Esophagus muscularis mucosa (tissue), 4 donors: ENCODE measurements at regions not wholly inside any gene's neighbourhood (a gene's known extent, or its start where the extent isn't known, plus 50 kb on each side); places are given as distances from the start of the nearest gene placed in this dataset.
A peak's percentile ranks its signal among the peaks of the same experiment; 100 is the strongest.

ENCODE experiments used
- DNase-seq: peaks from one replicate; pipeline ENCODE4 v3.0.0-alpha.2; 2017; ENCODE audit errors: extremely low spot score
- H3K27ac ChIP-seq, 4 donors: fragments of 200-600 bp; sonication (generic); replicated peaks in 1 of 4; 1 replicate in 3 of 4; 2 replicates in 1 of 4; pipeline ENCODE4 v1.5.1; 2016 to 2019; ENCODE audit warnings: mild to moderate bottlenecking in 1 of 4
- H3K27me3 ChIP-seq, 4 donors: fragments of 200-600 bp; sonication (generic); one replicate each; pipeline versions ENCODE4 v1.5.1 to v1.6.0; 2016 to 2019
- H3K36me3 ChIP-seq, 4 donors: fragments of 200-600 bp; sonication (generic); one replicate each; pipeline ENCODE4 v1.5.1; 2016 to 2019
- H3K4me1 ChIP-seq, 4 donors: fragments of 200-600 bp; sonication (generic); one replicate each; pipeline ENCODE4 v1.5.1; 2016 to 2019
- H3K4me3 ChIP-seq, 4 donors: fragments of 200-600 bp; sonication (generic); 1 replicate in 2 of 4; 2 replicates in 2 of 4; pipeline ENCODE4 v1.5.1; 2016 to 2019; ENCODE audit warnings: mild to moderate bottlenecking in 4 of 4, moderate library complexity in 1 of 4
- H3K9me3 ChIP-seq, 4 donors: fragments of 200-600 bp; sonication (generic); 1 replicate in 3 of 4; 2 replicates in 1 of 4; pipeline ENCODE4 v1.5.1; 2016 to 2019
- CTCF ChIP-seq, 3 experiments: fragments of 200-600 bp in 2 of 3; fragments of 450-650 bp in 1 of 3; sonication (generic) in 2 of 3; IDR thresholded peaks; one replicate each; pipeline ENCODE4 v1.5.1; 2017 to 2019; ENCODE audit warnings: antibody characterized with exemption in 3 of 3, mild to moderate bottlenecking in 2 of 3, moderate library complexity in 1 of 3
- EP300 ChIP-seq: sonication (generic); formaldehyde crosslinking; IDR thresholded peaks from one replicate; pipeline ENCODE4 v1.6.1; 2017; ENCODE audit warnings: antibody characterized with exemption
- POLR2A ChIP-seq: fragments of 450-650 bp; IDR thresholded peaks from one replicate; pipeline ENCODE4 v1.6.1; 2017; ENCODE audit warnings: antibody characterized with exemption, moderate library complexity, mild to moderate bottlenecking, low read depth
- POLR2AphosphoS5 ChIP-seq, 2 donors: sonication (generic); formaldehyde crosslinking; IDR thresholded peaks; one replicate each; pipeline ENCODE4 v1.6.1; 2017; ENCODE audit warnings: antibody characterized with exemption in 2 of 2
- WGBS: methylation state at CpG from one replicate; pipeline ENCODE4 v1.1.5; 2018; 5-methylcytosine and 5-hydroxymethylcytosine counted together
- intact Hi-C: fragments of 100-400 bp; cut with DNase I; formaldehyde crosslinking; loops from one replicate; pipeline ENCODE4 v1.15.1; 2023

GRCh38 chr14:26959972-26960660 lies 362.3 kb upstream of the NOVA1 start:
- Histone ChIP-seq H3K4me3 (no peak overlapping the region), H3K9me3 (no peaks in the 10 kb centered on the region), H3K27ac (no peak overlapping the region), H3K4me1 (no peaks in the 10 kb centered on the region), H3K27me3 (no peaks in the 10 kb centered on the region), H3K36me3 (no peaks in the 10 kb centered on the region)
- intact Hi-C loops = no loop called here
- DNase-seq = no peak
- TF ChIP-seq CTCF (IDR thresholded peaks at IDR 0.05) = no peak
- no peak for TF ChIP-seq POLR2A
- no peak for TF ChIP-seq POLR2AphosphoS5 (IDR thresholded peaks at IDR 0.05)
- no peak for TF ChIP-seq EP300
- 68% methylated on average over 10 of the region's 10 CpGs for WGBS

GRCh38 chr14:26963711-26964110 lies 365.9 kb upstream of the NOVA1 start:
- no peak overlapping the region for H3K27ac ChIP-seq
- H3K4me1 ChIP-seq = peaks cover 0 to 6% (median 0%) of the 10 kb centered on the region in 4 donors
- no peaks in the 10 kb centered on the region for H3K9me3 ChIP-seq
- WGBS = 61% methylated on average over 4 of the region's 4 CpGs
- DNase-seq = no peak
- H3K36me3 ChIP-seq = no peaks in the 10 kb centered on the region
- H3K4me3 ChIP-seq = no peak overlapping the region
- TF ChIP-seq POLR2A (no peak), CTCF (IDR thresholded peaks at IDR 0.05) (no peak)
- H3K27me3 ChIP-seq = no peaks in the 10 kb centered on the region
- intact Hi-C loops = no loop called here

GRCh38 chr14:26965490-26965889 lies 367.7 kb upstream of the NOVA1 start:
- H3K27ac ChIP-seq = no peak overlapping the region
- no peaks in the 10 kb centered on the region for H3K36me3 ChIP-seq
- H3K9me3 ChIP-seq = no peaks in the 10 kb centered on the region
- intact Hi-C loops = no loop called here
- TF ChIP-seq CTCF (IDR thresholded peaks at IDR 0.05) (no peak), POLR2AphosphoS5 (IDR thresholded peaks at IDR 0.05) (no peak)
- no peaks in the 10 kb centered on the region for H3K27me3 ChIP-seq
- DNase-seq = no peak
- 82% methylated on average over 7 of the region's 7 CpGs for WGBS
- no peak overlapping the region for H3K4me3 ChIP-seq
- peaks cover 0 to 6% (median 0%) of the 10 kb centered on the region in 4 donors for H3K4me1 ChIP-seq

DNA sequence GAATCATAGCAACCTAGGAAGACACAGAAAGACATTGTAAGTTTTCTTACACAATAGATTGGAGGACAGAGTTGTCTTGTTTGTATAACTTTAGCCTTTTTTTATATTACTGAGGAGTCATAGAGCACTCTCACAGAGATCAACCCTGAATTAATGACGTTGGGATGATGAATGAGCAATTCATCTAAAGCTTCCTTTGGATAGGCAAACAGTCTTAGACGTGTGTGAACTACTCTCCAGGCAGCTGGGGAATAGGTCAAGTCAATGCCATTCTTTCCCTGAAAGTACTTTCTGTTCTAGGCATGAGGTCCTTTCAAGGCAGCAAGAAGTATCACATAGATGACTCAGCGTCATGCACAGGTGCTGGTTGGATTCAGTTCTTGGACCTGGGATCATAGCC lies 369.1 kb upstream of the NOVA1 start:
- no peaks in the 10 kb centered on the region for H3K36me3 ChIP-seq
- H3K27me3 ChIP-seq = no peaks in the 10 kb centered on the region
- no peak for DNase-seq
- H3K4me3 ChIP-seq = no peak overlapping the region
- WGBS = 12% methylated on average over 3 of the region's 3 CpGs
- TF ChIP-seq POLR2AphosphoS5 (IDR thresholded peaks at IDR 0.05) (peak; percentile 45 to 53), EP300 (no peak)
- H3K4me1 ChIP-seq = peaks cover 0 to 6% (median 0%) of the 10 kb centered on the region in 4 donors
- peak overlapping the region in 1 of 4 donors; percentile 27 for H3K27ac ChIP-seq
- intact Hi-C loops = no loop called here
- H3K9me3 ChIP-seq = no peaks in the 10 kb centered on the region

GRCh38 chr14:26974965-26975364 lies 377.1 kb upstream of the NOVA1 start:
- H3K36me3 ChIP-seq = no peaks in the 10 kb centered on the region
- no peaks in the 10 kb centered on the region for H3K9me3 ChIP-seq
- WGBS = 53% methylated on average over 1 of the region's 1 CpG
- no peak overlapping the region for H3K27ac ChIP-seq
- TF ChIP-seq EP300 = no peak
- no peak for TF ChIP-seq CTCF (IDR thresholded peaks at IDR 0.05)
- no peak for TF ChIP-seq POLR2AphosphoS5 (IDR thresholded peaks at IDR 0.05)
- intact Hi-C loops = no loop called here
- no peaks in the 10 kb centered on the region for H3K27me3 ChIP-seq
- no peaks in the 10 kb centered on the region for H3K4me1 ChIP-seq
- no peak for DNase-seq
- H3K4me3 ChIP-seq = no peak overlapping the region
